H9 (cell line): ENCODE measurements at regions not wholly inside any gene's neighbourhood (a gene's known extent, or its start where the extent isn't known, plus 50 kb on each side); places are given as distances from the start of the nearest gene placed in this dataset.

Source experiments
- DNase-seq: peaks from one replicate; pipeline ENCODE4 v3.0.0-alpha.2; 2017
- H2AFZ ChIP-seq: one replicate; pipeline ENCODE4 v1.6.1; 2013; ENCODE audit warnings: mild to moderate bottlenecking, low read length, control low read depth, moderate library complexity
- H2AK5ac ChIP-seq: 2 replicates; pipeline ENCODE4 v1.6.1; 2013; ENCODE audit warnings: low read length, control low read depth, mixed read lengths; ENCODE audit not compliant: insufficient read length
- H2BK120ac ChIP-seq: one replicate; pipeline ENCODE4 v1.6.1; 2013; ENCODE audit warnings: low read depth, mild to moderate bottlenecking, low read length, control low read depth, inconsistent platforms; ENCODE audit not compliant: poor library complexity, severe bottlenecking
- H2BK12ac ChIP-seq: 2 replicates; pipeline ENCODE4 v1.6.1; 2013; ENCODE audit warnings: low read length, control low read depth, mixed read lengths, low read depth; ENCODE audit not compliant: insufficient read length
- H2BK15ac ChIP-seq: 2 replicates; pipeline ENCODE4 v1.6.1; 2013; ENCODE audit warnings: low read depth, low read length, control low read depth
- H2BK20ac ChIP-seq: one replicate; pipeline ENCODE4 v1.6.1; 2013; ENCODE audit warnings: low read depth, mild to moderate bottlenecking, low read length, control low read depth, inconsistent platforms; ENCODE audit not compliant: poor library complexity, severe bottlenecking
- H2BK5ac ChIP-seq: 2 replicates; pipeline ENCODE4 v1.6.1; 2013; ENCODE audit warnings: low read length, control low read depth, mixed read lengths; ENCODE audit not compliant: insufficient read length
- H3K14ac ChIP-seq: 2 replicates; pipeline ENCODE4 v1.6.1; 2013; ENCODE audit warnings: low read length, control low read depth; ENCODE audit not compliant: insufficient read depth
- H3K18ac ChIP-seq: 2 replicates; pipeline ENCODE4 v1.6.1; 2013; ENCODE audit warnings: low read depth, mild to moderate bottlenecking, mixed read lengths, low read length, control low read depth; ENCODE audit not compliant: insufficient read length
- H3K23ac ChIP-seq: 2 replicates; pipeline ENCODE4 v1.6.1; 2013; ENCODE audit warnings: low read length, control low read depth, mixed read lengths, low read depth; ENCODE audit not compliant: insufficient read length
- H3K23me2 ChIP-seq: 2 replicates; pipeline ENCODE4 v1.6.1; 2013; ENCODE audit warnings: low read depth, mild to moderate bottlenecking, mixed read lengths, low read length, control low read depth; ENCODE audit not compliant: insufficient read length, poor library complexity, severe bottlenecking
- H3K27ac ChIP-seq: 2 replicates; pipeline ENCODE4 v1.5.1; 2013; ENCODE audit warnings: low read length, control low read depth, mixed read lengths, low read depth; ENCODE audit not compliant: insufficient read length
- H3K27me3 ChIP-seq: 2 replicates; pipeline ENCODE4 v1.6.1; 2013; ENCODE audit warnings: low read length, control low read depth, inconsistent platforms; ENCODE audit not compliant: insufficient read depth
- H3K4ac ChIP-seq: 2 replicates; pipeline ENCODE4 v1.6.1; 2013; ENCODE audit warnings: low read depth, mild to moderate bottlenecking, control low read depth, inconsistent platforms, low read length, moderate library complexity
- H3K4me1 ChIP-seq: 2 replicates; pipeline ENCODE4 v1.6.1; 2013; ENCODE audit warnings: low read length, control low read depth, inconsistent platforms; ENCODE audit not compliant: insufficient read depth
- H3K4me2 ChIP-seq: 2 replicates; pipeline ENCODE4 v1.6.1; 2013; ENCODE audit warnings: low read length, control low read depth, mixed read lengths; ENCODE audit not compliant: insufficient read length, insufficient read depth
- H3K56ac ChIP-seq: 2 replicates; pipeline ENCODE4 v1.6.1; 2013; ENCODE audit warnings: low read depth, mild to moderate bottlenecking, mixed read lengths, low read length, control low read depth; ENCODE audit not compliant: insufficient read length
- H3K79me1 ChIP-seq: 2 replicates; pipeline ENCODE4 v1.6.1; 2013; ENCODE audit warnings: low read depth, mild to moderate bottlenecking, moderate library complexity, low read length, control low read depth, inconsistent platforms; ENCODE audit not compliant: insufficient read depth, poor library complexity, severe bottlenecking
- H3K79me2 ChIP-seq: 2 replicates; pipeline ENCODE4 v1.6.1; 2013; ENCODE audit warnings: low read length, control low read depth, inconsistent platforms; ENCODE audit not compliant: insufficient read depth
- H3K9ac ChIP-seq: 2 replicates; pipeline ENCODE4 v1.6.1; 2013; ENCODE audit warnings: low read length, control low read depth, mixed read lengths; ENCODE audit not compliant: insufficient read length; ENCODE audit errors: extremely low read depth
- H3K9me3 ChIP-seq: one replicate; pipeline ENCODE4 v1.6.1; 2013; ENCODE audit warnings: low read depth, low read length, inconsistent platforms; ENCODE audit not compliant: control insufficient read depth
- H3T11ph ChIP-seq: one replicate; pipeline ENCODE4 v1.6.1; 2013; ENCODE audit warnings: mild to moderate bottlenecking, low read length, control low read depth, inconsistent platforms
- H4K20me1 ChIP-seq: one replicate; pipeline ENCODE4 v1.6.1; 2013; ENCODE audit not compliant: control insufficient read depth, insufficient read length, insufficient read depth
- H4K5ac ChIP-seq: 2 replicates; pipeline ENCODE4 v1.6.1; 2013; ENCODE audit warnings: low read depth, mild to moderate bottlenecking, mixed read lengths, low read length, control low read depth; ENCODE audit not compliant: insufficient read length
- H4K8ac ChIP-seq: replicated peaks from 2 replicates; pipeline ENCODE4 v1.6.1; 2013; ENCODE audit warnings: low read length, control low read depth, mixed read lengths, low read depth; ENCODE audit not compliant: insufficient read length
- H4K91ac ChIP-seq: 2 replicates; pipeline ENCODE4 v1.6.1; 2013; ENCODE audit warnings: low read depth, mild to moderate bottlenecking, moderate library complexity, mixed read lengths, low read length, control low read depth; ENCODE audit not compliant: insufficient read length
- H3K27ac Mint-ChIP-seq, 3 experiments: 2 replicates in 2 of 3; 3 replicates in 1 of 3; pipeline ENCODE4 v1.8.0; 2020 to 2021; ENCODE audit warnings: mixed read lengths in 3 of 3, mild to moderate bottlenecking in 1 of 3, moderate library complexity in 1 of 3
- H3K27me3 Mint-ChIP-seq: 2 replicates; pipeline ENCODE4 v1.8.0; 2021; ENCODE audit warnings: low read depth, mild to moderate bottlenecking, moderate library complexity, mixed read lengths
- H3K36me3 Mint-ChIP-seq, 3 experiments: 2 replicates in 2 of 3; 3 replicates in 1 of 3; pipeline ENCODE4 v1.8.0; 2020 to 2021; ENCODE audit warnings: low read depth in 3 of 3, mixed read lengths in 3 of 3; ENCODE audit not compliant: insufficient read depth in 1 of 3
- H3K4me1 Mint-ChIP-seq, 2 experiments: 2 replicates each; pipeline ENCODE4 v1.8.0; 2020; ENCODE audit warnings: mixed read lengths in 2 of 2
- H3K4me3 Mint-ChIP-seq, 2 experiments: 2 replicates in 1 of 2; 3 replicates in 1 of 2; pipeline ENCODE4 v1.8.0; 2020 to 2021; ENCODE audit warnings: mild to moderate bottlenecking in 2 of 2, mixed read lengths in 2 of 2, moderate library complexity in 1 of 2
- H3K9me3 Mint-ChIP-seq, 2 experiments: 2 replicates in 1 of 2; 3 replicates in 1 of 2; pipeline ENCODE4 v1.8.0; 2020; ENCODE audit warnings: mild to moderate bottlenecking in 2 of 2, mixed read lengths in 2 of 2, moderate library complexity in 1 of 2
- WGBS: extraction: QIAGEN DNeasy Blood & Tissue Kit; methylation state at CpG from one replicate; pipeline ENCODE4 v1.1.7; 2013; ENCODE audit warnings: missing lambda C conversion rate, low lambda C conversion rate, mixed read lengths; ENCODE audit not compliant: insufficient read length; ENCODE audit errors: extremely low coverage; 5-methylcytosine and 5-hydroxymethylcytosine counted together
- TF ChIP-seq, protein P1 (sequence below): fragments of 200-600 bp; sonication (generic); conservative IDR thresholded peaks from 3 replicates; pipeline ENCODE4 v1.8.0; 2021; ENCODE audit warnings: antibody characterized with exemption, mild to moderate bottlenecking

GRCh38 chr11:28983780-28984179 lies 875.6 kb downstream of the METTL15 start:
- Histone ChIP-seq H3K14ac (no peak overlapping the region), H3K23ac (no peak overlapping the region), H4K91ac (no peak overlapping the region), H3K23me2 (no peaks in the 10 kb centered on the region), H2BK5ac (no peak overlapping the region), H2AFZ (no peak overlapping the region), H2BK20ac (no peak overlapping the region), H2BK15ac (no peak overlapping the region), H3K79me1 (no peaks in the 10 kb centered on the region), H3K9ac (no peak overlapping the region), H3K4ac (no peak overlapping the region), H4K8ac (no peak overlapping the region), H2BK12ac (no peak overlapping the region), H3K9me3 (no peaks in the 10 kb centered on the region), H2AK5ac (no peak overlapping the region), H4K5ac (no peak overlapping the region), H3K79me2 (no peaks in the 10 kb centered on the region), H3K27me3 (no peaks in the 10 kb centered on the region), H3K27ac (no peak overlapping the region), H3K4me2 (no peak overlapping the region), H4K20me1 (no peaks in the 10 kb centered on the region), H3K56ac (no peak overlapping the region), H3K4me1 (no peaks in the 10 kb centered on the region), H2BK120ac (no peak overlapping the region), H3K18ac (no peak overlapping the region), H3T11ph (no peak overlapping the region)
- H3K4me3 Mint-ChIP-seq, result no peak overlapping the region
- TF ChIP-seq, protein P1, sequence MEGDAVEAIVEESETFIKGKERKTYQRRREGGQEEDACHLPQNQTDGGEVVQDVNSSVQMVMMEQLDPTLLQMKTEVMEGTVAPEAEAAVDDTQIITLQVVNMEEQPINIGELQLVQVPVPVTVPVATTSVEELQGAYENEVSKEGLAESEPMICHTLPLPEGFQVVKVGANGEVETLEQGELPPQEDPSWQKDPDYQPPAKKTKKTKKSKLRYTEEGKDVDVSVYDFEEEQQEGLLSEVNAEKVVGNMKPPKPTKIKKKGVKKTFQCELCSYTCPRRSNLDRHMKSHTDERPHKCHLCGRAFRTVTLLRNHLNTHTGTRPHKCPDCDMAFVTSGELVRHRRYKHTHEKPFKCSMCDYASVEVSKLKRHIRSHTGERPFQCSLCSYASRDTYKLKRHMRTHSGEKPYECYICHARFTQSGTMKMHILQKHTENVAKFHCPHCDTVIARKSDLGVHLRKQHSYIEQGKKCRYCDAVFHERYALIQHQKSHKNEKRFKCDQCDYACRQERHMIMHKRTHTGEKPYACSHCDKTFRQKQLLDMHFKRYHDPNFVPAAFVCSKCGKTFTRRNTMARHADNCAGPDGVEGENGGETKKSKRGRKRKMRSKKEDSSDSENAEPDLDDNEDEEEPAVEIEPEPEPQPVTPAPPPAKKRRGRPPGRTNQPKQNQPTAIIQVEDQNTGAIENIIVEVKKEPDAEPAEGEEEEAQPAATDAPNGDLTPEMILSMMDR, result no peak
- WGBS, result no CpG with 5 or more reads among the region's 3 CpGs
- no peaks in the 10 kb centered on the region for H3K9me3 Mint-ChIP-seq
- no peaks in the 10 kb centered on the region; a peak in 1 of 7 replicates for H3K36me3 Mint-ChIP-seq
- peaks cover 4 to 9% of the 10 kb centered on the region in 2 experiments for H3K4me1 Mint-ChIP-seq
- no peak overlapping the region for H3K27ac Mint-ChIP-seq
- DNase-seq, result no peak
- no peaks in the 10 kb centered on the region for H3K27me3 Mint-ChIP-seq
